ENCODE measurements at regions not wholly inside any gene's neighbourhood (a gene's known extent, or its start where the extent isn't known, plus 50 kb on each side); places are given as distances from the start of the nearest gene placed in this dataset.

DNA sequence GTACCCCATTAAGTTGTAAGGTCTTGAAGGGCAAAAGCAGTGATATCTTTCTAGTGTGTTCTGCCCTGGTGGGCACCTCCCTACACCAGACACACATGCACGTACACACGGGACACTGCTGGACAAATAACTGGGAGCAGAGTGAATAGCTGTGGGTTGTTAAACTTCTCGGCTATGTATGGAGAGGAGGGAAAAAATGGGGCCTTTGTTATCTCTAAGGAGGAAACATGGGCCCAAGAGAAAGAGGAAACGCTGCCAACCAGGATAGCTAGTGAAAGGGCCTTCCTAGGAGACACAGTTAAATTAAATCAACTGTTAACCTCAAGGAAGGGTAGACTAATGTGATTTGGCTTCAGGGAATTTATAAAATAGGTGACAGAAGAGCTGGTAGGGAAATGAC lies 169.7 kb downstream of the MYLK4 start:
- TF ChIP-seq EZH2 (IDR thresholded peaks at IDR 0.05) (no peak), POLR2AphosphoS5 (IDR thresholded peaks at IDR 0.05; ENCODE audit: borderline replicate concordance, low read depth, low read length) (no peak), FOXP2 (optimal IDR thresholded peaks at IDR 0.05; ENCODE audit: control extremely low read depth, extremely low read length, insufficient read depth) (no peak)
